SK-N-MC (cell line): ENCODE measurements at regions not wholly inside any gene's neighbourhood (a gene's known extent, or its start where the extent isn't known, plus 50 kb on each side); places are given as distances from the start of the nearest gene placed in this dataset.

Source experiments
- DNase-seq: peaks from one replicate; pipeline ENCODE4 v3.0.0-alpha.2; 2011; ENCODE audit warnings: low read depth, low spot score
- H3K27ac ChIP-seq: fragments of 200-600 bp; sonication (generic); 2 replicates; pipeline ENCODE4 v1.5.1; 2016; ENCODE audit warnings: mixed run types
- H3K36me3 ChIP-seq: fragments of 200-600 bp; sonication (generic); 2 replicates; pipeline ENCODE4 v1.6.1; 2017; ENCODE audit warnings: antibody characterized with exemption, low read length, mixed read lengths; ENCODE audit not compliant: insufficient read depth
- H3K4me3 ChIP-seq: fragments of 200-600 bp; sonication (generic); 2 replicates; pipeline ENCODE4 v1.5.1; 2016
- H3K9ac ChIP-seq: fragments of 200-600 bp; sonication (generic); 2 replicates; pipeline ENCODE4 v1.8.0; 2017; ENCODE audit warnings: mixed run types, mixed read lengths; ENCODE audit not compliant: insufficient read length
- H3K9me3 ChIP-seq: fragments of 200-600 bp; sonication (generic); 2 replicates; pipeline ENCODE4 v1.6.1; 2017; ENCODE audit warnings: low read depth, mild to moderate bottlenecking, antibody characterized with exemption, low read length, moderate library complexity, mixed read lengths
- EZH2 ChIP-seq: fragments of 200-600 bp; sonication (generic); IDR thresholded peaks from one replicate; pipeline ENCODE4 v1.6.1; 2017; ENCODE audit warnings: antibody characterized with exemption
- FOXP2 ChIP-seq: optimal IDR thresholded peaks from 2 replicates; pipeline ENCODE3; 2011; ENCODE audit warnings: mild to moderate bottlenecking, moderate library complexity; ENCODE audit not compliant: insufficient read depth; ENCODE audit errors: extremely low read length, control extremely low read depth
- POLR2AphosphoS5 ChIP-seq: IDR thresholded peaks from 2 replicates; pipeline ENCODE4 v1.6.1; 2012; ENCODE audit warnings: mild to moderate bottlenecking, low read depth, low read length, borderline replicate concordance

- no peak overlapping the region for H3K27ac ChIP-seq
- H3K9me3 ChIP-seq, result no peaks in the 10 kb centered on the region
- H3K4me3 ChIP-seq, result no peak overlapping the region
- no peak for TF ChIP-seq POLR2AphosphoS5
- no peak for DNase-seq
- H3K9ac ChIP-seq, result no peak overlapping the region
- H3K36me3 ChIP-seq, result no peaks in the 10 kb centered on the region
Observed at GRCh38 chrX:4971646-4972045, 1257.0 kb downstream of the NLGN4X start.

GRCh38 chrX:4964112-4964511, 1250.7 kb upstream of the PRKX start:
- TF ChIP-seq FOXP2 (no peak), POLR2AphosphoS5 (no peak), EZH2 (no peak)
- DNase-seq, result no peak
- H3K4me3 ChIP-seq, result no peak overlapping the region
- no peaks in the 10 kb centered on the region for H3K9me3 ChIP-seq
- no peaks in the 10 kb centered on the region for H3K36me3 ChIP-seq
- H3K9ac ChIP-seq, result no peak overlapping the region
- no peak overlapping the region for H3K27ac ChIP-seq

GRCh38 chrX:4963432-4963831, 1250.0 kb upstream of the PRKX start:
- no peaks in the 10 kb centered on the region for H3K36me3 ChIP-seq
- no peak for DNase-seq
- no peaks in the 10 kb centered on the region for H3K9me3 ChIP-seq
- H3K4me3 ChIP-seq, result no peak overlapping the region
- no peak overlapping the region for H3K27ac ChIP-seq
- no peak for TF ChIP-seq FOXP2
- no peak for TF ChIP-seq POLR2AphosphoS5
- TF ChIP-seq EZH2, result no peak
- no peak overlapping the region for H3K9ac ChIP-seq

- Histone ChIP-seq H3K27ac (no peak overlapping the region), H3K9ac (no peak overlapping the region), H3K36me3 (no peaks in the 10 kb centered on the region), H3K4me3 (no peak overlapping the region), H3K9me3 (no peaks in the 10 kb centered on the region)
- TF ChIP-seq POLR2AphosphoS5 (no peak), EZH2 (no peak), FOXP2 (no peak)
- no peak for DNase-seq
Observed at GRCh38 chrX:4944767-4945166, 1231.3 kb upstream of the PRKX start.

GRCh38 chrX:4936315-4936714, 1222.9 kb upstream of the PRKX start:
- Histone ChIP-seq H3K9me3 (no peaks in the 10 kb centered on the region), H3K4me3 (no peak overlapping the region), H3K27ac (no peak overlapping the region), H3K9ac (no peak overlapping the region), H3K36me3 (no peaks in the 10 kb centered on the region)
- TF ChIP-seq POLR2AphosphoS5 (no peak), FOXP2 (no peak), EZH2 (no peak)
- DNase-seq, result no peak

GRCh38 chrX:4935846-4936245, 1222.4 kb upstream of the PRKX start:
- no peak overlapping the region for H3K27ac ChIP-seq
- DNase-seq, result no peak
- no peak overlapping the region for H3K9ac ChIP-seq
- no peaks in the 10 kb centered on the region for H3K9me3 ChIP-seq
- H3K36me3 ChIP-seq, result no peaks in the 10 kb centered on the region
- H3K4me3 ChIP-seq, result no peak overlapping the region
- TF ChIP-seq FOXP2, result no peak
- TF ChIP-seq EZH2, result no peak
- no peak for TF ChIP-seq POLR2AphosphoS5

GRCh38 chrX:4935401-4935800, 1222.0 kb upstream of the PRKX start:
- H3K36me3 ChIP-seq, result no peaks in the 10 kb centered on the region
- H3K4me3 ChIP-seq, result no peak overlapping the region
- no peak overlapping the region for H3K27ac ChIP-seq
- H3K9me3 ChIP-seq, result no peaks in the 10 kb centered on the region
- no peak overlapping the region for H3K9ac ChIP-seq
- no peak for DNase-seq
- no peak for TF ChIP-seq POLR2AphosphoS5
- no peak for TF ChIP-seq FOXP2
- TF ChIP-seq EZH2, result no peak

GRCh38 chrX:4932790-4933189, 1219.3 kb upstream of the PRKX start:
- Histone ChIP-seq H3K36me3 (no peaks in the 10 kb centered on the region), H3K27ac (no peak overlapping the region), H3K9me3 (no peaks in the 10 kb centered on the region), H3K9ac (no peak overlapping the region), H3K4me3 (no peak overlapping the region)
- TF ChIP-seq FOXP2 (no peak), POLR2AphosphoS5 (no peak), EZH2 (no peak)
- DNase-seq, result no peak

GRCh38 chrX:4930426-4930825, 1217.0 kb upstream of the PRKX start:
- Histone ChIP-seq H3K27ac (no peak overlapping the region), H3K4me3 (no peak overlapping the region), H3K9ac (no peak overlapping the region), H3K9me3 (no peaks in the 10 kb centered on the region), H3K36me3 (no peaks in the 10 kb centered on the region)
- TF ChIP-seq FOXP2, result no peak
- no peak for TF ChIP-seq EZH2
- no peak for DNase-seq

GRCh38 chrX:4925911-4926310, 1212.5 kb upstream of the PRKX start:
- Histone ChIP-seq H3K27ac (no peak overlapping the region), H3K9me3 (no peaks in the 10 kb centered on the region), H3K4me3 (no peak overlapping the region), H3K9ac (no peak overlapping the region), H3K36me3 (no peaks in the 10 kb centered on the region)
- no peak for DNase-seq
- TF ChIP-seq EZH2 (no peak), POLR2AphosphoS5 (no peak)
